Adrenal gland (tissue), 9 donors: ENCODE measurements at regions not wholly inside any gene's neighbourhood (a gene's known extent, or its start where the extent isn't known, plus 50 kb on each side); places are given as distances from the start of the nearest gene placed in this dataset.
"Not testable (repeated sequence)": the region's sequence is repeated elsewhere in the genome, so short reads cannot be mapped to it uniquely, and the experiment has no call there.

ENCODE experiments used
- DNase-seq, 7 donors: peaks; one replicate each; pipeline ENCODE4 v3.0.0-alpha.2; 2019 to 2020
- H3K27ac ChIP-seq, 5 donors: fragments of 200-600 bp; sonication (generic) in 4 of 5; 1 replicate in 3 of 5; 2 replicates in 2 of 5; pipeline versions ENCODE4 v1.5.1 to v1.8.0; 2016 to 2020; ENCODE audit warnings: mild to moderate bottlenecking in 1 of 5
- H3K27me3 ChIP-seq: fragments of 200-600 bp; 2 replicates; pipeline ENCODE4 v1.8.0; 2021
- H3K36me3 ChIP-seq, 2 donors: fragments of 200-600 bp; replicated peaks in 1 of 2; 1 replicate in 1 of 2; 2 replicates in 1 of 2; pipeline versions ENCODE4 v1.5.1 to v1.8.0; 2018 to 2022
- H3K4me1 ChIP-seq, 2 donors: fragments of 200-600 bp; replicated peaks in 1 of 2; 1 replicate in 1 of 2; 2 replicates in 1 of 2; pipeline versions ENCODE4 v1.5.1 to v1.8.0; 2018 to 2021
- H3K4me3 ChIP-seq, 4 donors: fragments of 200-600 bp; sonication (generic) in 3 of 4; one replicate each; pipeline ENCODE4 v1.5.1; 2016 to 2018
- H3K9me3 ChIP-seq, 3 donors: fragments of 200-600 bp; sonication (generic) in 1 of 3; replicated peaks in 1 of 3; 1 replicate in 2 of 3; 2 replicates in 1 of 3; pipeline versions ENCODE4 v1.5.1 to v1.8.0; 2016 to 2021
- CTCF ChIP-seq, 6 experiments: fragments of 450-650 bp in 4 of 6; fragments of 200-600 bp in 2 of 6; sonication (generic) in 1 of 6; IDR thresholded peaks; 1 replicate in 5 of 6; 2 replicates in 1 of 6; pipeline versions ENCODE4 v1.5.1 to v1.8.0; 2016 to 2021; ENCODE audit warnings: antibody characterized with exemption in 6 of 6, mild to moderate bottlenecking in 2 of 6, moderate library complexity in 1 of 6
- POLR2A ChIP-seq, 2 donors: fragments of 450-650 bp; IDR thresholded peaks; one replicate each; pipeline ENCODE4 v1.6.1; 2017; ENCODE audit warnings: antibody characterized with exemption in 2 of 2, mild to moderate bottlenecking in 2 of 2, moderate library complexity in 1 of 2
- WGBS, 4 donors: extraction: QIAGEN DNeasy Blood & Tissue Kit in 2 of 4; methylation state at CpG; one replicate each; pipeline versions ENCODE4 v1.1.5 to v1.1.7; 2013 to 2017; 5-methylcytosine and 5-hydroxymethylcytosine counted together
- intact Hi-C, 2 donors: fragments of 100-400 bp; cut with DNase I; formaldehyde crosslinking; loops; one replicate each; pipeline versions ENCODE4 v1.14.1 to v1.15.0; 2022 to 2023
- donor health status: healthy with polysubstance abuse.
- donor health status: Bipolar disorder and iron deficiency.
- donor health status: DM: yes; HTN: yes; CAD: no.
- donor health status: DM: no; HTN: no; CAD: no.
- donor health status: DM: no; HTN: no; CAD: no.

DNA sequence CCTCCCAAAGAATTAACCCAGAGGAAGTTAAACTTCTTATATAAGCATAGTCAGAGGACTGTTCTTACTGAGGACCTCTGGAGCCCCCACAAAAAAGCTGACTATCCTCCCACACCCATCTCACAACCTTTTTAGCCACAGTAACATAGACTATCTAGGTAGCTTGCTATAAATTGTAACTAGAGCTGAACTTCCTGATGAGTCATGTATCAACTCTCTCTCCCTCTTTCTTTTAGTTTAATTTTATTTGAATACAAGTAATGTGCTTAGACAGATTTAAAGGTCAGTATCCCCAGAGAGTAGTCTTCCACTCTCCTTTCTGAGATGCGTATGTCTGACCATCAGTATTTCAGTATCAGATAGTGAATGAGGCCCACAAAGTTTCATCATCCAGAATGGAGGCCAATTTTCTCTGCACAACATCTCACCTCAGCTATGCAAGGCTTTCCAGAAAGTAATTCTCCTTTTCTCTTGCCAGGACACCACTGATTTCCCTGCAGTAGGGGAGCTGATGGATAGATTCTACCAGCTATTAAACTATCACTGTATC is 104.0 kb upstream of the MYRIP start:
- no peaks in the 10 kb centered on the region for H3K36me3 ChIP-seq
- TF ChIP-seq CTCF (IDR thresholded peaks at IDR 0.05) (no peak), POLR2A (IDR thresholded peaks at IDR 0.05) (no peak)
- intact Hi-C loops: loop anchor here in 1 of 2 donors (5.0 kb wide), 1 partner anchor 472 kb away; no protein-coding TSS in a partner anchor
- H3K27ac ChIP-seq: no peak overlapping the region
- H3K4me1 ChIP-seq: no peaks in the 10 kb centered on the region
- whole genome bisulfite sequencing, 4 donors: 76 to 84% (median 81%) methylated on average over 1 of the region's 1 CpG
- no peak for DNase-seq
- H3K27me3 ChIP-seq: no peaks in the 10 kb centered on the region
- H3K9me3 ChIP-seq: no peaks in the 10 kb centered on the region
- no peak overlapping the region for H3K4me3 ChIP-seq

- peak in 2 of 7 donors; percentile 10 to 17 for DNase-seq
- intact Hi-C loops: loop anchor here in 1 of 2 donors (5.0 kb wide), 1 partner anchor 470 kb away; no protein-coding TSS in a partner anchor
- Histone ChIP-seq H3K27ac (no peak overlapping the region), H3K4me1 (no peaks in the 10 kb centered on the region), H3K36me3 (no peaks in the 10 kb centered on the region), H3K9me3 (no peaks in the 10 kb centered on the region), H3K4me3 (no peak overlapping the region), H3K27me3 (no peaks in the 10 kb centered on the region)
- 17 to 26% (median 21%) methylated on average over 5 of the region's 5 CpGs for WGBS, 4 donors
- TF ChIP-seq CTCF (IDR thresholded peaks at IDR 0.05): peak; percentile 51 to 73 (median 56)
- no peak for TF ChIP-seq POLR2A (IDR thresholded peaks at IDR 0.05)
Observed at GRCh38 chr3:39707314-39707909, 102.0 kb upstream of the MYRIP start.

DNA sequence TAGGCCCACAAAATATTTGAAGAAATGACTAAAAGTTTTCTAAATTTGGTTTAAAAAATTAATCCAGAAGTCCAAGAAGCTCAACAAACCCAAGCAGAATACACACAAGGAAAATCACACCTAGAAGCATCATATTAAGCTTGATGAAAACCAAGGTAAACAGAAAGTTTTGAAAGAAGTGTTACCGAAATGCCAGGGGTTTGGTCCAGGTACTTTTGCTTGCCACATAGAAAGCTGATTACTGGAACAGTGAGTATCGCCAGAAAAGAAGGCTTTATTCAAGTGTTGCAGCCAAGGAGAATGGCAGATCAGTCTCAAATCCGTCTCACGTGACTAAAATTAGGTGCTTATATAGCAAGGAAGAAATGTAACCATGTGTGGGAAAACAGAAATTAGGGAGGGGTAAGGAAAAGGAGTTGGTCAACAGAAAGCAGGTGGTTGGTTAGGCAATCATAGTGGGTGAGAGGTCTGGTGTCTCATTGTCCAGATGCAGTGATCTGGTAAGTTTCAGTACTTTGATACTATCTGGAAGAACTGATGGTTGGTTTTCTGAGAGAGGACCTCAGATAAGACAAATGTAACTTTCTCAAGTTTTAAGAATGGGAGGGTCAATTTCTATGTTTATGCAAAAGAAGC is 96.9 kb upstream of the MYRIP start:
- intact Hi-C loops: loop anchor here in 1 of 2 donors (10.0 kb wide), 1 partner anchor 472 kb away; no protein-coding TSS in a partner anchor
- Histone ChIP-seq H3K36me3 (no peaks in the 10 kb centered on the region), H3K4me3 (no peak overlapping the region), H3K27me3 (no peaks in the 10 kb centered on the region), H3K27ac (no peak overlapping the region), H3K4me1 (no peaks in the 10 kb centered on the region), H3K9me3 (no peaks in the 10 kb centered on the region)
- DNase-seq: no peak
- 89 to 97% (median 92%) methylated on average over 4 of the region's 4 CpGs for WGBS, 4 donors
- TF ChIP-seq POLR2A (IDR thresholded peaks at IDR 0.05) (no peak), CTCF (IDR thresholded peaks at IDR 0.05) (no peak)

GRCh38 chr3:39713341-39713740 is 96.1 kb upstream of the MYRIP start:
- WGBS, 4 donors: 90 to 95% (median 90%) methylated on average over 5 to 23 of the region's 24 CpGs
- not testable (repeated sequence) for DNase-seq, H3K36me3 ChIP-seq, H3K27me3 ChIP-seq, H3K4me1 ChIP-seq, H3K27ac ChIP-seq, H3K4me3 ChIP-seq, H3K9me3 ChIP-seq
- intact Hi-C loops: loop anchor here in 1 of 2 donors (10.0 kb wide), 1 partner anchor 471 kb away; no protein-coding TSS in a partner anchor
